ENCODE measurements at regions not wholly inside any gene's neighbourhood (a gene's known extent, or its start where the extent isn't known, plus 50 kb on each side); places are given as distances from the start of the nearest gene placed in this dataset.

DNA sequence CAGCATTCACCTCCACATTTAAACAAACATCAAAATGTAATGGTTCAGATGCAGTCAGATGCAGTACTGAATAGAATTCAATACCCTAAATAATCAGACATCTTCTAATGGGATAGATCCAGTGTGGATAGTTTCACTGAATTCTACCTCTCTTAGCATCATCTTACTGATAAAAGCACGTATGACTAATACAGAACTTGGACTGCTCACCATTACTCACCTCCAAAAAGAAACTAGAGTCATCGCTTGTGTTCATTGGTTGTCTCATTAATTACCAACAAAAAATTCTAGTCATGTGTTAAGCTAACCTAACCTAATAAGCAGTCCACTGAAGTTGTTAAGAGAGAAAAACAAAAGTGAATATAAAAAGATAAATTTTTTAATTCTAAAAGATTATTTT is 165.9 kb upstream of the IRAK1BP1 start:
- TF ChIP-seq CTCF (IDR thresholded peaks at IDR 0.05; ENCODE audit: insufficient read depth, low read length, poor library complexity, severe bottlenecking) = no peak
- TF ChIP-seq EZH2phosphoT487 (conservative IDR thresholded peaks at IDR 0.05; ENCODE audit: low read length) = no peak

All from SU-DHL-6 (cell line).